HepG2 (cell line): ENCODE measurements at regions not wholly inside any gene's neighbourhood (a gene's known extent, or its start where the extent isn't known, plus 50 kb on each side); places are given as distances from the start of the nearest gene placed in this dataset.

Experiments used
- ATAC-seq: fragments of 200-7000 bp; cut with Tn5 transposase; 3 replicates; pipeline ENCODE4 v1.9.1; 2020; ENCODE audit warnings: mild to moderate bottlenecking, moderate library complexity
- BruUV-seq: library from RNA; stranded (reverse); fragments of 400-500 nt; replicated peaks from 2 replicates; lab custom pipeline; 2021; lab: Mats Ljungman, UMichigan
- CTCF ChIA-PET: fragments of 300-600 bp; formaldehyde crosslinking; extraction: SDS; loops from one replicate; lab custom pipeline; 2021; ENCODE audit warnings: low total read pairs, inconsistent platforms, low intra/inter-chr PET ratio; lab: Yijun Ruan, JAX
- POLR2A ChIA-PET: fragments of 350-600 bp; sonication (Branson Sonifier 250); formaldehyde crosslinking; loops from one replicate; lab custom pipeline; 2020; ENCODE audit warnings: antibody characterized with exemption, inconsistent platforms; lab: Yijun Ruan, JAX
- DNase-seq: peaks from one replicate; pipeline ENCODE4 v3.0.0-alpha.2; 2015; ENCODE audit warnings: low spot score
- FAIRE-seq: peaks from 3 replicates; lab custom pipeline; 2011; peaks lifted over from hg19 to GRCh38; lab: Jason Lieb, UNC
- H2AFZ ChIP-seq: one replicate; pipeline ENCODE4 v1.6.1; 2011; ENCODE audit warnings: low read length, inconsistent platforms
- H3K27ac ChIP-seq: fragments of 300-600 bp; 3 replicates; pipeline ENCODE4 v1.8.0; 2011; ENCODE audit warnings: mixed run types, mild to moderate bottlenecking, mixed read lengths, low read length, inconsistent platforms; ENCODE audit not compliant: insufficient read depth; ENCODE audit errors: extremely low read length
- H3K27me3 ChIP-seq, 2 experiments: fragments of 200-600 bp in 1 of 2; 2 replicates in 1 of 2; 3 replicates in 1 of 2; pipeline versions ENCODE4 v1.6.0 to v1.8.0; 2011; ENCODE audit warnings: low read length in 2 of 2, mild to moderate bottlenecking in 2 of 2, moderate library complexity in 2 of 2, inconsistent platforms in 1 of 2; ENCODE audit not compliant: insufficient read depth in 2 of 2, control insufficient read depth in 1 of 2
- H3K36me3 ChIP-seq, 2 experiments: fragments of 200-600 bp in 1 of 2; replicated peaks in 1 of 2; 2 replicates in 1 of 2; 3 replicates in 1 of 2; pipeline versions ENCODE4 v1.5.1 to v1.8.0; 2011; ENCODE audit warnings: low read length in 2 of 2, inconsistent platforms in 1 of 2; ENCODE audit not compliant: insufficient read depth in 2 of 2, control insufficient read depth in 1 of 2
- H3K4me1 ChIP-seq: 2 replicates; pipeline ENCODE4 v1.5.1; 2012; ENCODE audit warnings: low read length, inconsistent platforms; ENCODE audit not compliant: insufficient read depth
- H3K4me2 ChIP-seq: 2 replicates; pipeline ENCODE4 v1.6.0; 2011; ENCODE audit warnings: low read depth, low read length, inconsistent platforms
- H3K4me3 ChIP-seq, 3 experiments: fragments of 200-600 bp in 1 of 3; sonication (generic), shearing (Covaris generic) in 1 of 3; replicated peaks in 1 of 3; 2 replicates each; pipeline ENCODE4 v1.5.1; 2011 to 2016; ENCODE audit warnings: low read length in 3 of 3, inconsistent platforms in 2 of 3, low read depth in 2 of 3, mild to moderate bottlenecking in 2 of 3, control low read depth in 1 of 3, mixed read lengths in 1 of 3; ENCODE audit not compliant: insufficient read depth in 1 of 3
- H3K79me2 ChIP-seq: one replicate; pipeline ENCODE4 v1.6.1; 2011; ENCODE audit warnings: low read length, inconsistent platforms; ENCODE audit not compliant: insufficient read depth
- H3K9ac ChIP-seq: 2 replicates; pipeline ENCODE4 v1.6.0; 2011; ENCODE audit warnings: mild to moderate bottlenecking, low read depth, low read length, inconsistent platforms; ENCODE audit not compliant: insufficient read depth
- H3K9me3 ChIP-seq: 2 replicates; pipeline ENCODE4 v1.5.1; 2012; ENCODE audit warnings: mild to moderate bottlenecking, low read length
- H4K20me1 ChIP-seq: 2 replicates; pipeline ENCODE4 v1.6.0; 2011; ENCODE audit warnings: inconsistent platforms, mild to moderate bottlenecking, low read length, moderate library complexity; ENCODE audit not compliant: insufficient read depth
- EZH2 ChIP-seq: conservative IDR thresholded peaks from 2 replicates; pipeline ENCODE4 v1.6.1; 2012; ENCODE audit warnings: mild to moderate bottlenecking, low read depth, low read length, moderate library complexity
- U2AF1 ChIP-seq: fragments of 200-400 bp; formaldehyde crosslinking; optimal IDR thresholded peaks from 2 replicates; pipeline ENCODE3; 2017; ENCODE audit warnings: mild to moderate bottlenecking, low read depth, low read length
- ZC3H13 ChIP-seq: sonication (generic); formaldehyde crosslinking; IDR thresholded peaks from 2 replicates; pipeline ENCODE4 v1.8.1; 2023; ENCODE audit warnings: mild to moderate bottlenecking, missing genetic modification reagents, moderate library complexity
- ZFP37 ChIP-seq: sonication (generic); formaldehyde crosslinking; IDR thresholded peaks from 2 replicates; pipeline ENCODE4 v1.4.0; 2020; ENCODE audit warnings: missing genetic modification reagents, borderline replicate concordance
- ZNF101 ChIP-seq: sonication (generic); formaldehyde crosslinking; IDR thresholded peaks from 2 replicates; pipeline ENCODE4 v1.4.0; 2020; ENCODE audit warnings: mild to moderate bottlenecking, low read depth, missing genetic modification reagents, borderline replicate concordance
- ZNF260 ChIP-seq: sonication (generic); formaldehyde crosslinking; IDR thresholded peaks from 2 replicates; pipeline ENCODE4 v1.4.0; 2020; ENCODE audit warnings: missing genetic modification reagents, low read depth, mild to moderate bottlenecking, borderline replicate concordance
- ZNF484 ChIP-seq: sonication (generic); formaldehyde crosslinking; IDR thresholded peaks from 2 replicates; pipeline ENCODE4 v1.5.1; 2020; ENCODE audit warnings: mild to moderate bottlenecking, low read depth, missing genetic modification reagents, borderline replicate concordance
- ZNF496 ChIP-seq: sonication (generic); formaldehyde crosslinking; IDR thresholded peaks from 2 replicates; pipeline ENCODE4 v1.8.1; 2023; ENCODE audit warnings: mild to moderate bottlenecking, moderate library complexity, missing genetic modification reagents; ENCODE audit not compliant: insufficient replicate concordance
- ZNF589 ChIP-seq: sonication (generic); formaldehyde crosslinking; conservative IDR thresholded peaks from 2 replicates; pipeline ENCODE4 v1.8.0; 2022; ENCODE audit warnings: mild to moderate bottlenecking, moderate library complexity, missing genetic modification reagents
- ZNF605 ChIP-seq: sonication (generic); formaldehyde crosslinking; IDR thresholded peaks from 2 replicates; pipeline ENCODE4 v1.8.0; 2022; ENCODE audit warnings: mild to moderate bottlenecking, missing genetic modification reagents
- WGBS: methylation state at CpG from one replicate; pipeline ENCODE4 v1.1.6; 2017; ENCODE audit warnings: low lambda C conversion rate; 5-methylcytosine and 5-hydroxymethylcytosine counted together
- in situ Hi-C: cut with HindIII; loops from 2 replicates; pipeline ENCODE4 v1.10.0; 2017; ENCODE audit warnings: low pct_unique_long_range_greater_than_20kb; ENCODE audit not compliant: extremely low pct_ligation_motif_present
- intact Hi-C: fragments of 100-400 bp; cut with micrococcal nuclease; formaldehyde crosslinking; loops from one replicate; pipeline ENCODE4 v1.10.0; 2022; ENCODE audit not compliant: unreplicated experiment
- TF ChIP-seq, protein P1 (sequence below): fragments of 450-650 bp; IDR thresholded peaks from 2 replicates; pipeline ENCODE4 v1.6.1; 2017
- TF ChIP-seq, protein P2 (sequence below): sonication (generic); formaldehyde crosslinking; IDR thresholded peaks from 2 replicates; pipeline ENCODE4 v1.8.0; 2022; ENCODE audit warnings: mild to moderate bottlenecking, missing genetic modification reagents, moderate library complexity
- TF ChIP-seq, protein P3 (sequence below): sonication (generic); formaldehyde crosslinking; IDR thresholded peaks from 2 replicates; pipeline ENCODE4 v1.4.0; 2020; ENCODE audit warnings: mild to moderate bottlenecking, missing genetic modification reagents

DNA sequence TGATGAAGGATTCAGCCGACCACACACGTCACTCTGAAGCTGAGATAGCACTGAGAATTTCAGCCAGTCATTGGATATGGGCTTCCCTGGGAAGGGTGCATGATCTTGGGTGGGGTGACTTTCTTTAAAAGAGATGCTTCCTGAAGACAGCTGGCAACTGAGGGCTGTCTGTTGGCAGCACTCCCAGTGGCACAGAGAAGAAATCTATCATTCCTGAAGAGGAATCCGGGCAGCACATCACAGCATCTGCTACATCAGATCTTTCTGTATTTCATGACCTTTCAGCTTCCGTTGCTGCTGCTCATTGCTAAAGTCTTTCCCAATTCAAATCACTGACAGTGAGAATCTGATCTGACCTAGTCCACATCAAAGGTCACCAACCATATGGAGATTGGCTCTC, 193.8 kb upstream of the RBPJ start (continued):
- no peak for TF ChIP-seq ZNF589 (CRISPR knock-in tag)
- no peak for TF ChIP-seq U2AF1
- TF ChIP-seq ZNF496 (CRISPR knock-in tag): no peak
- TF ChIP-seq EZH2: no peak

DNA sequence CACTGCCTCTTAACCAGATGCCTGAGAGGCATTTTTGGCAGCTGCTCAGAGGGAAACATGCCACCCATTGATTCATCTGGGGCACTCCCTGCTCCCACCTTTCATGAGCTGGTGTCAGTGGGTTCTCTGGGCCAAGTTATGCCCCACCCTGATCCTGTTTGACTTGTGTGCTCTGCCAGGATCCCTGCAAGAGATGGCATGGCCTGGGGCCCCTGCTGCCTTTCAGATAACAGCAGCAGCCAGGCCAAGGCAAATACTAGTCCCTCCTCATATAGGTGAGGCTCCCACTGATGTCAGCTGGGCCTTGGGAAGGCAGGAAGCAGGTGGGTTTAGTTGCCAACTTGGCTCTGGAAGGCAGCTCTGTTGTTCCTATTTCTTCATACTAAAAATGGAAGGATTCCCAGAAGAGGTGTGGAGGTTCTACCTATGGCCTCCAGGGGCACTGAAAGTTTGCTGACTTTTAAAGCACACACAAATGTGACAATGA, 192.9 kb upstream of the RBPJ start:
- H3K9me3 ChIP-seq: no peaks in the 10 kb centered on the region
- no peaks in the 10 kb centered on the region for H3K79me2 ChIP-seq
- no peak for TF ChIP-seq ZFP37 (CRISPR knock-in tag)
- TF ChIP-seq, protein P1, sequence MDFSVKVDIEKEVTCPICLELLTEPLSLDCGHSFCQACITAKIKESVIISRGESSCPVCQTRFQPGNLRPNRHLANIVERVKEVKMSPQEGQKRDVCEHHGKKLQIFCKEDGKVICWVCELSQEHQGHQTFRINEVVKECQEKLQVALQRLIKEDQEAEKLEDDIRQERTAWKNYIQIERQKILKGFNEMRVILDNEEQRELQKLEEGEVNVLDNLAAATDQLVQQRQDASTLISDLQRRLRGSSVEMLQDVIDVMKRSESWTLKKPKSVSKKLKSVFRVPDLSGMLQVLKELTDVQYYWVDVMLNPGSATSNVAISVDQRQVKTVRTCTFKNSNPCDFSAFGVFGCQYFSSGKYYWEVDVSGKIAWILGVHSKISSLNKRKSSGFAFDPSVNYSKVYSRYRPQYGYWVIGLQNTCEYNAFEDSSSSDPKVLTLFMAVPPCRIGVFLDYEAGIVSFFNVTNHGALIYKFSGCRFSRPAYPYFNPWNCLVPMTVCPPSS: no peak
- TF ChIP-seq, all 625 proteins: peak for 0
- no peak for FAIRE-seq
- H2AFZ ChIP-seq: no peak overlapping the region
- in situ Hi-C loops (no loop called here), intact Hi-C loops (no loop called here)
- no peak overlapping the region for H3K4me3 ChIP-seq
- no peak overlapping the region for H3K4me2 ChIP-seq
- H3K9ac ChIP-seq: no peak overlapping the region
- H4K20me1 ChIP-seq: no peaks in the 10 kb centered on the region
- no peak overlapping the region for H3K27ac ChIP-seq
- no peak for DNase-seq
- no peaks in the 10 kb centered on the region for H3K4me1 ChIP-seq
- ChIA-PET POLR2A (no interaction called here), CTCF (no interaction called here)
- no peaks in the 10 kb centered on the region for H3K27me3 ChIP-seq
- no peak for ATAC-seq
- H3K36me3 ChIP-seq: no peaks in the 10 kb centered on the region
- BruUV-seq: no TSS peak

DNA sequence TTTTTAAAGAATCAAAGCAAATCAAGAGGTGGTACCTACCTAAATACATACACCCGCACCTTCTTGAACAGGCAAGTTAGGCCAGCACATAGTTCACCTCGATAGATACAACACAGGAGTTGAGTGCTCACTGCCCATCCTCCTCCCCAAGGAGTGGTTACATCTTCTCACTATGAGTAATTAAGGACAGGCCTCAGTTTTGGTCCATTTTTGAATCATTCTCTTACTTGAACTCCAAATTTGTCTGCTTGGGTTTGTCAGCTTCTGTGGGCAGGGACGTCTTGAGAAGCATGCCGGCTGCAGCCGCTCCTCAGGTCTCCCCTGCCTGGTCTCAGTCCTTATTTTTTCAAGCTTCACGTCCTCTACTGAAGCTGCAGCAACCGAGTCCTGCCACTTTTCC, 190.6 kb upstream of the RBPJ start:
- intact Hi-C loops (loop anchor here (10.0 kb wide), 1 partner anchor 105 kb away; no protein-coding TSS in a partner anchor), in situ Hi-C loops (no loop called here)
- no peak for ATAC-seq
- no peak for DNase-seq
- H3K9ac ChIP-seq: no peak overlapping the region
- no peak overlapping the region for H3K27ac ChIP-seq
- no peaks in the 10 kb centered on the region for H4K20me1 ChIP-seq
- no peak for FAIRE-seq
- H3K4me2 ChIP-seq: no peak overlapping the region
- CTCF ChIA-PET: no interaction called here
- H3K36me3 ChIP-seq: no peaks in the 10 kb centered on the region
- no peaks in the 10 kb centered on the region for H3K79me2 ChIP-seq
- H3K4me1 ChIP-seq: no peaks in the 10 kb centered on the region
- POLR2A ChIA-PET: no interaction called here
- 40% methylated on average over 7 of the region's 7 CpGs for WGBS
- H2AFZ ChIP-seq: no peak overlapping the region
- H3K4me3 ChIP-seq: no peak overlapping the region
- no peaks in the 10 kb centered on the region for H3K9me3 ChIP-seq
- no peaks in the 10 kb centered on the region for H3K27me3 ChIP-seq
- no TSS peak for BruUV-seq
- no peak for TF ChIP-seq ZC3H13 (CRISPR knock-in tag)
- TF ChIP-seq ZNF260 (CRISPR knock-in tag): no peak
- TF ChIP-seq, protein P2, sequence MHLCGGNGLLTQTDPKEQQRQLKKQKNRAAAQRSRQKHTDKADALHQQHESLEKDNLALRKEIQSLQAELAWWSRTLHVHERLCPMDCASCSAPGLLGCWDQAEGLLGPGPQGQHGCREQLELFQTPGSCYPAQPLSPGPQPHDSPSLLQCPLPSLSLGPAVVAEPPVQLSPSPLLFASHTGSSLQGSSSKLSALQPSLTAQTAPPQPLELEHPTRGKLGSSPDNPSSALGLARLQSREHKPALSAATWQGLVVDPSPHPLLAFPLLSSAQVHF (CRISPR knock-in tag): no peak
- no peak for TF ChIP-seq ZNF484 (CRISPR knock-in tag)
- no peak for TF ChIP-seq ZNF605 (CRISPR knock-in tag)
- TF ChIP-seq, protein P3, sequence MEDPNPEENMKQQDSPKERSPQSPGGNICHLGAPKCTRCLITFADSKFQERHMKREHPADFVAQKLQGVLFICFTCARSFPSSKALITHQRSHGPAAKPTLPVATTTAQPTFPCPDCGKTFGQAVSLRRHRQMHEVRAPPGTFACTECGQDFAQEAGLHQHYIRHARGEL (CRISPR knock-in tag): no peak
- no peak for TF ChIP-seq ZNF101 (CRISPR knock-in tag)
